SKM-1 treated with dmso at 0.1 percent for 144 hours (cell line): ENCODE measurements at regions not wholly inside any gene's neighbourhood (a gene's known extent, or its start where the extent isn't known, plus 50 kb on each side); places are given as distances from the start of the nearest gene placed in this dataset.
"Not testable (repeated sequence)": the region's sequence is repeated elsewhere in the genome, so short reads cannot be mapped to it uniquely, and the experiment has no call there.

Experiments used
- DNase-seq: peaks from one replicate; lab custom pipeline; 2025; ENCODE audit not compliant: unreplicated experiment; lab: John Stamatoyannopoulos, UW

DNA sequence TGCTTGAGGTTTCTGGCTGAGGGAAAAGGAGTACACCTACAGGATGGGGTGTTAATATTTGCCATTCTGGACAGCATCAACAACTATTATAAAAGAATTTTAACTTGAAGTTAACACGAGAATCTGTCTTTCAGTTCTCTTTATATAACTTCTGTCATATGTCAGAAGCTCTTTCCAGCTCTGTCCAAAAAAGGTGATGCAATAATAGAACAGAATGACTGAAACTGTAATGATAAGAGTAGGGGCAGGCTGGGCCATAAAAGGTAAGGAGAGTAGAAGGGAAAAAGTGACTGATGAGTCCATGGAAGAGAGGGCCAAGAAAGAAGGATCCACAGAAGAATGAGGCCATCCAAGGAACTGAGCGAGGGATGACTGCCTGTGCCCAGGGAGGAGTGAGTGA lies 966.7 kb upstream of the FBXO33 start:
- DNase-seq: no peak

- DNase-seq: no peak
Measured at GRCh38 chr14:40394634-40395340, 962.6 kb upstream of the FBXO33 start.

DNA sequence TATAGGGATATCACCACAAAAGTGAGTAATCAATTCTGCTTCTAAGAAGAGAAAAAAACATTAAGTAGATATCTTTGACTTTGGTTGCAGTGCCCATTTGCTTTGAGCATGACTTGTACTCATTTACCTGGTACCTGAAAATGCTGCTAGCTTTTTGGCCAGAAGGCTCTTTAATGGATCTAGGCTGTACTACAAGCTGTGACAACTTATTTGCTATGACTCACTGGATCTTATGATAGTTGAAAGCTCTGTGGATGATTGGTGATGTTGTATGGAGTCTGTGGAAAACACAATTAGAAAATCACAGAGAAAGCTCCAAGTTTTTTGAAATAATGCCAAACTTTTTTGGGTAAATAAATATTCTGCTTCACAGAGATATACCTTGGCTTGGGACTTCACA lies 960.9 kb upstream of the FBXO33 start:
- no peak for DNase-seq

DNA sequence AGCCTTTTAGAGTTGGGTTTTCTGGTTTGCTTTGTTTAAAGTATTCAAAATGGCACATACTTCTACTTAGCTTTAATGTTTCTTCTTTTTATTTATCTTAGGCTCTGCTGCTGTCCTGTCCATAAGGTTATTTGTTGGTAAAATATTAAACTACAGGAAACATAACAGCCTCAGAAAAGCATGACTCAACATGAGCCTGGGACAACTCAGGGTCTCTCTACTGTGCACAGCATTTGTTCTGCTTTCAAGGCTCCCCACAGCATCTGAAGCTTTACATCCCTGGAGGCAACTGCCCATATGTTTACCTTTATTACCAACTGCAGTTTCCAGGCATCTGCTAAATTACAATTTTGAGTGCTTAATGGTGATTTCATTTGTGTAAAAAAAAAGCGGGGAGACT lies 954.2 kb upstream of the FBXO33 start:
- DNase-seq: no peak

GRCh38 chr14:40374221-40374620 lies 942.0 kb upstream of the FBXO33 start:
- DNase-seq: no peak

- no peak for DNase-seq
Measured at GRCh38 chr14:40371011-40371410, 938.8 kb upstream of the FBXO33 start.

DNA sequence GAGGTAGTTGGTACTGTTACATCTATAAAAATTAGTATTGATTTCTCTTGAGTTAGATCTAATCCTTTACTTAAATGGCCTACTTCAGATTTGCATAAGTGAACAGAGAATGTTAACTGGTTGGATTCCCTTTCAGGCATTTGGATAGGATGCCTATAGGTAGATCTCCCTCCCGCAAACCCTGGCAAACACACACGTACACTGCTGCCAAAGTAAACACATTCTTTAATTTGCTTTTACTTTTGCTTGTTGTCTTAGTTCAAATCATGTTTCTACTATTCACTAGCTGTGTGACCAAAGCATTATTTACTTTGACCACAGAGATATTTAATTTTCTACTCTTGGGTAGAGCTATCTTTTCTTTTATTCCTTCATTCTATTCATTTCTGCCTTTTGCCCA lies 936.1 kb upstream of the FBXO33 start:
- no peak for DNase-seq

GRCh38 chr14:40367717-40368116 lies 935.5 kb upstream of the FBXO33 start:
- DNase-seq: no peak

DNA sequence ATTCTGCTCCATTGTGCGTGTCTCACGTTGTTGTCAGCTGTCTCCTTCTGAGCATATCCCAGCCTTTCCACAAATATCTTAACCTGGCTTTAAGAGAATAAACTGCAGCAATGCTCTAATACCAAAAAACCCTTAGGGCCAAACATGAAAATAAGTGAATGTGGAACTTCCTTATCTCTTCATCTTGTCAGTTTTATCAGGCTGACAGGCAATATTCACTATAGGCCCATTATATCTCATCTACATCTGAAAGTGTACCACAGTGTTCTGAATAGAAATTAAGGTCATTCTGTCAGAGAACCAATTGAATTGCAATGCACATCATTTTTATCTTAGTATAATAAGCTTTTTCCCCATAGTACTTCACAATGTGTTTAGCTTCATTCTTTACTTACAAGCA lies 933.1 kb upstream of the FBXO33 start:
- no peak for DNase-seq

DNA sequence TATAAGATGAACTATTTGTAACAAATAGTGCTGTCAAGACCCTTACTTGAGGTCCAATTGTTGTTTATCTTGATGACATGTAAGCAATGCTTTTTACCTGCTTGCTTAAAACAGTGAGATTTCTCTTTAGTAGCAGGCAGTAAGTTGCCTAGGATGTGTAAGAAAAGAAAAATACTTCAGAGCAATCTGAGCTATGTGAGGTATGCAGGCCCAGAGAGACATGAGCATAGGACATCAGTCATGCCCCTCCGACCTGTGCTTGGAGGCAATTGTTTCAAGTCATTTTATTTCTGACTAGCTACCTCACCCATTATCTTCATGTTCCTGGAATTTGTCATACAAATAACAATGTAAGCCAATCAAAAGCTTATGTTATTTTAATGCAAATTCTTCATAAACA lies 930.6 kb upstream of the FBXO33 start:
- DNase-seq: no peak

GRCh38 chr14:40354754-40355153 lies 922.5 kb upstream of the FBXO33 start:
- DNase-seq: no peak

- not testable (repeated sequence) for DNase-seq
Measured at GRCh38 chr14:40348104-40348503, 915.9 kb upstream of the FBXO33 start.

DNA sequence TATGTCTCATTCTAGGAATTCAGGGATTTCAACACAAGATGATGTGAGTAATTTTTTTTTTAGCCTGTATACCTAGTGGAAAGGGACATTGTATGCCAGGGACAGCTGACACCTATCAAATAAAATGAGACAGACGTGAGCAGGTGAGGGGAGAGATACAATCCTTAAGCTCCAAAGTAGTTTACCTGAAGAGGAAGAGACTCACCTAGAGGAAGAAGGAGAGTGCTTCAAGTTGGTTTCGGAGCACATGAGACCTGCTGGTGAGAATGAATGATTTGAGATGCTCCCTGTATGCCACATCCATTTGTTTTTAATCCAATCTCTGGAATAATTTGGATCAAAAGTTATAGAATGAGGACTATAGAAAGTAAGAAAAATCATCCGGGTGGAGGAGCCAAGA lies 915.4 kb upstream of the FBXO33 start:
- no peak for DNase-seq

DNA sequence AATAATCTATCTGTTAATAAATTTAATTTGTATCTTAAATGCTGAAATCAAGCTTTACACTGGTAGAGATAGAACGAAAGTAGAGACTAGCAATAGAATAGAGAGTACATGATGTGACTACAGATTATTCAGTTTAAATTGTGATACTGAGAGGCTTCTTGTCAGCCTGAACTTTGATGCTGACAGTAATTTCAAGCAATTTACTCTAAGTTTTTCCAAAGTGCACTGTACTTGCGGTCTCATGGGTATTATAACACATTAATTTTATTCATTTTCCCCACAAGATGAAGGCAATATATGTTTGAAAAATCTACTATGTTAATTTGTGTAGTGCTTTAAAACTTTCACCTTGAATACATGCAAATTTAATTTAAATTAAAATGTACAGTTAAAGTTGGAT lies 914.0 kb upstream of the FBXO33 start:
- no peak for DNase-seq

GRCh38 chr14:40345334-40345733 lies 913.1 kb upstream of the FBXO33 start:
- no peak for DNase-seq

- DNase-seq: no peak
Measured at GRCh38 chr14:40340708-40341107, 908.5 kb upstream of the FBXO33 start.

DNA sequence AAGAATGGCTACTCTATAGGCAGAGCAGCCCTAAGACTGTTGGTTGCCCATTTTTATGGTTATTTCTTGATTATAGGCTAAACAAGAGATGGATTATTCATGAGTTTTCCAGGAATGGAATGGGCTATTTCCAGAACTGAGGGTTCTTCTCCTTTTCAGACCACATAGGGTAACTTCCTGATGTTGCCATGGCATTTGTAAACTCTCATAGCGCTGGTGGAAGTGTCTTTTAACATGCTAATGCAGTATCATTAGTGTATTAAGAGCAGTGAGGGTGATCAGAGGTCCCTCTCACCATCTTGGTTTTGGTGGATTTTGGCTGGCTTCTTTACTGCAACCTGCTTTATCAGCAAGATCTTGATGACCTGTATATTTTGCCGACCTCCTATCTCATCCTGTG lies 904.6 kb upstream of the FBXO33 start:
- DNase-seq: no peak

DNA sequence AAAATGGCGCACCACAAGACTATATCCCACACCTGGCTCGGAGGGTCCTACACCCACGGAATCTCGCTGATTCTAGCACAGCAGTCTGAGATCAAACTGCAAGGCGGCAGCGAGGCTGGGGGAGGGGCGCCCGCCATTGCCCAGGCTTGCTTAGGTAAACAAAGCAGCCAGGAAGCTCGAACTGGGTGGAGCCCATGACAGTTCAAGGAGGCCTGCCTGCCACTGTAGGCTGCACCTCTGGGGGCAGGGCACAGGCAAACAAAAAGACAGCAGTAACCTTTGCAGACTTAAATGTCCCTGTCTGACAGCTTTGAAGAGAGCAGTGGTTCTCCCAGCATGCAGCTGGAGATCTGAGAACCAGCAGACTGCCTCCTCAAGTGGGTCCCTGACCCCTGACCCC lies 894.3 kb upstream of the FBXO33 start:
- not testable (repeated sequence) for DNase-seq

DNA sequence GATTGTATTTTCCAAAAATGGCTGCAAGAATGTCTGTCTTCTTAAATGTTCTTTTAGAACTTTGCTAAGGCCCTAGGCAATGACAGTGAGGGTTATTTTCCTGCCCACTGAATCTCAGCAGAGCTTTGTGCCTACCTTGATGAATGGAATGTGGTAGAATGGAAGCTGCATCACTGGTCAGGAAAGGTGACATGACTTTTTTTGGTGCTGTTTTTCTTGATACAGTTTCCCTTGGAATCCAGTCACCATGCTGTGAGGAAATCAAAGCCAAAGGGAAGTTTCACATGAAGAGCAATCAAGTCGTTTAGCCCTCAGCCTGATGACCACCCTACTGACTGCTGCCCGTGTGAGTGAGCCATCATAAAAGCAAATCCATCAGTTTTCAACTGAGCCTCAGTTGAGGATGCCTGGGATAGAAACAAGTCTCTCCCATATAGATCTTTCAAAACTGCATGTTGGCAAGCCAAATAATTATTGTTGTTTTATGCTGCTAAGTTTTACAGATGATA lies 886.0 kb upstream of the FBXO33 start:
- DNase-seq: no peak

- DNase-seq: no peak
Measured at GRCh38 chr14:40317690-40318089, 885.5 kb upstream of the FBXO33 start.

DNA sequence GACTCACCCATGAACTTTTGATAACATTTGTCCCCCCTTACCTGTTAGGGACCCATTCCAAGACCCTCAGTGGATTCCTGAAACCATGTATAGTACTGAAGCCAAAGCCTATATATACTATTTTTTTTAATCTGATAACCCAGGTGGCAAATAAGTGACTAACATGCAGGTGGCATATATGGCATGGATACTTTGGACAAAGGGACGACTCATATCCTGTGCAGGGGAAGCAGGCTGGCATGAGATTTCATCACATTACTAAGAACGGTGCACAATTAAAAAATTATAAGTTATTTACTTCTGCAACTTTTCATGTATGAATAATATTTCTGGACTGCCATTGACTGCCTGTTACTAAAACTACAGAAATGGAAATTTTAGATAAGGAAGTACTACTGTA lies 880.1 kb upstream of the FBXO33 start:
- no peak for DNase-seq

DNA sequence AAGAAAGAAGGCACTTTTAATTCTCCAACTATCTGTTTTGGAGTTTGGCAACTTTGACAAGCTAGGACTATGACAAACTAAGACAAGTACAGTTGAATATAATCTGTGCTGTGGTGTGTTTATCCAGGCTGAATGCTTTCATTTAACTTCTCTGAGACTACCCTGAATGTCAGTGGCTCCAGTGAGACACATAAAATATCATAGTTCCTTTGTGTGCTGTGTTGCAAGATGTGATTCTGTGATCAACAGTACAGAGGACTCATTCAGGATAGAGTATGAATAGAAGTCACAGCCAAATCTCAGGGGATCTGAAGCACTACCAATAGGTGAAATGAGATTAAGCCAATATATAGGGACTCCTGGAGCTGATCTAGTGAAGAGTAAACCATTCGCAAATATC lies 876.9 kb upstream of the FBXO33 start:
- no peak for DNase-seq

GRCh38 chr14:40308240-40308639 lies 876.0 kb upstream of the FBXO33 start:
- no peak for DNase-seq
